NOMO-1 (cell line): ENCODE measurements at regions not wholly inside any gene's neighbourhood (a gene's known extent, or its start where the extent isn't known, plus 50 kb on each side); places are given as distances from the start of the nearest gene placed in this dataset.

Experiments
- DNase-seq, 2 experiments: peaks; one replicate each; lab custom pipeline; 2025; ENCODE audit not compliant: unreplicated experiment in 2 of 2; lab: John Stamatoyannopoulos, UW

GRCh38 chr20:19889011-19889953, 127.9 kb upstream of the NAA20 start:
- no peak for DNase-seq

GRCh38 chr20:19890445-19891051, 126.6 kb upstream of the NAA20 start:
- DNase-seq: no peak

GRCh38 chr20:19893356-19893755, 123.8 kb upstream of the NAA20 start:
- DNase-seq: no peak

- DNase-seq: no peak
Measured at GRCh38 chr20:19895761-19896160, 121.4 kb upstream of the NAA20 start.

- no peak for DNase-seq
Measured at GRCh38 chr20:19897891-19898290, 119.3 kb upstream of the NAA20 start.

GRCh38 chr20:19901226-19901625, 115.9 kb upstream of the NAA20 start:
- DNase-seq: peak in 1 of 2 experiments; percentile 2

GRCh38 chr20:19903168-19903811, 113.9 kb upstream of the NAA20 start:
- peak; percentile 85 to 93 for DNase-seq

- no peak for DNase-seq
Measured at GRCh38 chr20:19907326-19908056, 109.7 kb upstream of the NAA20 start.

GRCh38 chr20:19908576-19908975, 108.6 kb upstream of the NAA20 start:
- DNase-seq: no peak

GRCh38 chr20:19909725-19910124, 107.4 kb upstream of the NAA20 start:
- peak in 1 of 2 experiments; percentile 17 for DNase-seq

GRCh38 chr20:19911810-19912382, 105.3 kb upstream of the NAA20 start:
- no peak for DNase-seq

GRCh38 chr20:19913349-19913748, 103.8 kb upstream of the NAA20 start:
- no peak for DNase-seq

GRCh38 chr20:19913927-19914614, 103.1 kb upstream of the NAA20 start:
- no peak for DNase-seq

- peak; percentile 80 to 97 for DNase-seq
Measured at GRCh38 chr20:19915111-19915798, 101.9 kb upstream of the NAA20 start.

GRCh38 chr20:19916531-19917485, 100.4 kb upstream of the NAA20 start:
- no peak for DNase-seq

- DNase-seq: no peak
Measured at GRCh38 chr20:19918965-19919329, 98.2 kb upstream of the NAA20 start.

GRCh38 chr20:19920381-19921138, 96.6 kb upstream of the NAA20 start:
- DNase-seq: no peak
